ENCODE measurements at regions not wholly inside any gene's neighbourhood (a gene's known extent, or its start where the extent isn't known, plus 50 kb on each side); places are given as distances from the start of the nearest gene placed in this dataset.

GRCh38 chr4:24274381-24274941 lies 309.9 kb downstream of the DHX15 start:
- no peak overlapping the region for H2AFZ ChIP-seq (ENCODE audit: low read length)
- no peaks in the 10 kb centered on the region for H3F3A ChIP-seq (ENCODE audit: low read length, unreplicated experiment)
- H3K27ac ChIP-seq (ENCODE audit: low read length) = no peak overlapping the region
- peak; percentile 1 for DNase-seq
- no peak for TF ChIP-seq EZH2phosphoT487 (IDR thresholded peaks at IDR 0.05; ENCODE audit: borderline replicate concordance, low read length)
- no peak for TF ChIP-seq CTCF (conservative IDR thresholded peaks at IDR 0.05; ENCODE audit: low read depth, low read length)
- TF ChIP-seq EZH2 (IDR thresholded peaks at IDR 0.05; ENCODE audit: low read length, unreplicated experiment) = no peak
- intact Hi-C loops (cut with micrococcal nuclease) = no loop called here
- BruUV-seq (replicated peaks) = no TSS peak
- no peak for ATAC-seq
- no peaks in the 10 kb centered on the region for H3K4me1 ChIP-seq (ENCODE audit: insufficient read depth, low read length)
- H3K9ac ChIP-seq (ENCODE audit: low read length) = no peak overlapping the region
- CTCF ChIA-PET = no interaction called here
- H3K9me2 ChIP-seq (replicated peaks; ENCODE audit: low read length) = no peaks in the 10 kb centered on the region
- no peaks in the 10 kb centered on the region for H3K79me2 ChIP-seq (ENCODE audit: low read length)
- H3K9me3 ChIP-seq (ENCODE audit: low read length) = no peaks in the 10 kb centered on the region
- H4K20me1 ChIP-seq (ENCODE audit: low read length) = no peaks in the 10 kb centered on the region
- H3K4me2 ChIP-seq (ENCODE audit: low read length) = no peak overlapping the region
- H3K36me3 ChIP-seq (ENCODE audit: low read depth, low read length) = no peaks in the 10 kb centered on the region
- no peak overlapping the region for H3K4me3 ChIP-seq (ENCODE audit: low read length)
- H3K27me3 ChIP-seq (ENCODE audit: low read length) = peaks cover 16% of the 10 kb centered on the region
- POLR2A ChIA-PET (ENCODE audit: unreplicated experiment) = no interaction called here

GRCh38 chr4:24273136-24273535 lies 311.2 kb downstream of the DHX15 start:
- Histone ChIP-seq H3K9me2 (replicated peaks; ENCODE audit: low read length) (no peaks in the 10 kb centered on the region), H4K20me1 (ENCODE audit: low read length) (no peaks in the 10 kb centered on the region), H3K9me3 (ENCODE audit: low read length) (no peaks in the 10 kb centered on the region), H3K4me1 (ENCODE audit: insufficient read depth, low read length) (no peaks in the 10 kb centered on the region), H3F3A (ENCODE audit: low read length, unreplicated experiment) (no peaks in the 10 kb centered on the region), H3K36me3 (ENCODE audit: low read depth, low read length) (no peaks in the 10 kb centered on the region), H3K4me2 (ENCODE audit: low read length) (no peak overlapping the region), H3K27me3 (ENCODE audit: low read length) (peaks cover 5% of the 10 kb centered on the region; the same call in 1 of the 2 replicates), H2AFZ (ENCODE audit: low read length) (no peak overlapping the region), H3K27ac (ENCODE audit: low read length) (no peak overlapping the region), H3K4me3 (ENCODE audit: low read length) (no peak overlapping the region), H3K79me2 (ENCODE audit: low read length) (no peaks in the 10 kb centered on the region), H3K9ac (ENCODE audit: low read length) (no peak overlapping the region)
- BruUV-seq (replicated peaks) = no TSS peak
- intact Hi-C loops (cut with micrococcal nuclease) = no loop called here
- TF ChIP-seq EZH2 (IDR thresholded peaks at IDR 0.05; ENCODE audit: low read length, unreplicated experiment) = no peak
- TF ChIP-seq CTCF (conservative IDR thresholded peaks at IDR 0.05; ENCODE audit: low read depth, low read length) = no peak
- TF ChIP-seq EZH2phosphoT487 (IDR thresholded peaks at IDR 0.05; ENCODE audit: borderline replicate concordance, low read length) = no peak
- CTCF ChIA-PET = no interaction called here
- POLR2A ChIA-PET (ENCODE audit: unreplicated experiment) = no interaction called here
- DNase-seq (no peak), ATAC-seq (no peak)

GRCh38 chr4:24266951-24267722 lies 317.2 kb downstream of the DHX15 start:
- DNase-seq = no peak
- BruUV-seq (replicated peaks) = no TSS peak
- POLR2A ChIA-PET (ENCODE audit: unreplicated experiment) = no interaction called here

More at GRCh38 chr4:24266951-24267722, 317.2 kb downstream of the DHX15 start:
- Histone ChIP-seq H4K20me1 (ENCODE audit: low read length) (no peaks in the 10 kb centered on the region), H3K79me2 (ENCODE audit: low read length) (no peaks in the 10 kb centered on the region), H3F3A (ENCODE audit: low read length, unreplicated experiment) (no peaks in the 10 kb centered on the region), H2AFZ (ENCODE audit: low read length) (no peak overlapping the region), H3K27me3 (ENCODE audit: low read length) (peaks cover 38% of the 10 kb centered on the region), H3K4me2 (ENCODE audit: low read length) (no peak overlapping the region), H3K9ac (ENCODE audit: low read length) (no peak overlapping the region), H3K9me2 (replicated peaks; ENCODE audit: low read length) (no peaks in the 10 kb centered on the region), H3K9me3 (ENCODE audit: low read length) (no peaks in the 10 kb centered on the region), H3K27ac (ENCODE audit: low read length) (no peak overlapping the region), H3K4me3 (ENCODE audit: low read length) (no peak overlapping the region), H3K36me3 (ENCODE audit: low read depth, low read length) (no peaks in the 10 kb centered on the region), H3K4me1 (ENCODE audit: insufficient read depth, low read length) (no peaks in the 10 kb centered on the region)
- CTCF ChIA-PET = no interaction called here
- TF ChIP-seq EZH2 (IDR thresholded peaks at IDR 0.05; ENCODE audit: low read length, unreplicated experiment) (no peak), EZH2phosphoT487 (IDR thresholded peaks at IDR 0.05; ENCODE audit: borderline replicate concordance, low read length) (no peak), CTCF (conservative IDR thresholded peaks at IDR 0.05; ENCODE audit: low read depth, low read length) (no peak)
- intact Hi-C loops (cut with micrococcal nuclease) = no loop called here
- ATAC-seq = no peak
